Liver (tissue), 3 donors: ENCODE measurements at regions not wholly inside any gene's neighbourhood (a gene's known extent, or its start where the extent isn't known, plus 50 kb on each side); places are given as distances from the start of the nearest gene placed in this dataset.

Source experiments
- CTCF ChIP-seq: fragments of 150-350 bp; IDR thresholded peaks from 2 replicates; pipeline ENCODE4 v1.5.1; 2017; ENCODE audit warnings: improper control_type of control experiment, low read depth, low read length; ENCODE audit not compliant: missing input control
- EGR1 ChIP-seq, 2 donors: IDR thresholded peaks; 2 replicates each; pipeline ENCODE4 v1.6.1; 2016 to 2018; ENCODE audit warnings: antibody characterized with exemption in 2 of 2, low read depth in 2 of 2
- GABPA ChIP-seq, 2 donors: IDR thresholded peaks in 1 of 2; conservative IDR thresholded peaks in 1 of 2; 2 replicates each; pipeline ENCODE4 v1.6.1; 2016; ENCODE audit warnings: antibody characterized with exemption in 2 of 2, mild to moderate bottlenecking in 1 of 2, moderate library complexity in 1 of 2
- JUND ChIP-seq, 2 donors: IDR thresholded peaks; 2 replicates each; pipeline ENCODE4 v1.6.1; 2016; ENCODE audit warnings: antibody characterized with exemption in 2 of 2
- RAD21 ChIP-seq, 2 donors: IDR thresholded peaks; 2 replicates each; pipeline ENCODE4 v1.6.1; 2016; ENCODE audit warnings: antibody characterized with exemption in 2 of 2, mild to moderate bottlenecking in 2 of 2
- REST ChIP-seq: IDR thresholded peaks from 2 replicates; pipeline ENCODE4 v1.6.1; 2016; ENCODE audit warnings: antibody characterized with exemption, mild to moderate bottlenecking
- RXRA ChIP-seq, 2 donors: IDR thresholded peaks; 2 replicates each; pipeline ENCODE4 v1.6.1; 2017 to 2018; ENCODE audit warnings: antibody characterized with exemption in 2 of 2, mild to moderate bottlenecking in 1 of 2
- TAF1 ChIP-seq: conservative IDR thresholded peaks from 2 replicates; pipeline ENCODE4 v1.6.1; 2016; ENCODE audit warnings: antibody characterized with exemption, mild to moderate bottlenecking
- YY1 ChIP-seq: IDR thresholded peaks from 2 replicates; pipeline ENCODE4 v1.6.1; 2016; ENCODE audit warnings: antibody characterized with exemption, mild to moderate bottlenecking
- ZBTB33 ChIP-seq: IDR thresholded peaks from 2 replicates; pipeline ENCODE4 v1.6.1; 2016; ENCODE audit warnings: antibody characterized with exemption
- TF ChIP-seq, protein P1 (sequence below): IDR thresholded peaks from 2 replicates; pipeline ENCODE4 v1.6.1; 2016; ENCODE audit warnings: antibody characterized with exemption
- donor health status: healthy.
- donor health status: healthy.

DNA sequence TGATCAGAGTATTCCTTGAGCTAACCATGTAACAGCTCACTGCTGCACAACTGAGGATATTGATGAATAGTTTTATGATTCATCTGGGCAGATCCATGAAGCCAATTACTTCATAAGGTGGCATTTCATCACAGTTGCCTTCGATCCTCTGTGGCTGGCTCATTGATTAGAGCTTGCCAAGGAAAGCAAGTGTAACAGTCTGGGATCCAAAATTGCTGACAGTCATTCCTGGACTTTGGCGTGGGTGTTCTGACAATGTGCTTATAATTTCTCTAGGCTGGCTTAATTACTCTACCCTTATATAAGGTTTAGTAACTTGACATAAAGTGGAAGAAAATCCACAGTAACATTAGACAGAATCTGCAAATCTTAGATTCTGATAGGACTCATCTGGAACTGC, 551.3 kb upstream of the CDH4 start:
- TF ChIP-seq CTCF (no peak), RXRA (IDR thresholded peaks at IDR 0.05) (no peak), YY1 (no peak), GABPA (IDR thresholded peaks at IDR 0.05 in 1 of 2, conservative IDR thresholded peaks at IDR 0.05 in 1 of 2) (no peak), REST (no peak), RAD21 (IDR thresholded peaks at IDR 0.05) (no peak), EGR1 (IDR thresholded peaks at IDR 0.05; ENCODE audit: low read depth in 2 of 2) (no peak), TAF1 (no peak), ZBTB33 (no peak), JUND (IDR thresholded peaks at IDR 0.05) (no peak)
- TF ChIP-seq, protein P1, sequence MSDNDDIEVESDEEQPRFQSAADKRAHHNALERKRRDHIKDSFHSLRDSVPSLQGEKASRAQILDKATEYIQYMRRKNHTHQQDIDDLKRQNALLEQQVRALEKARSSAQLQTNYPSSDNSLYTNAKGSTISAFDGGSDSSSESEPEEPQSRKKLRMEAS: no peak
